ENCODE measurements at regions not wholly inside any gene's neighbourhood (a gene's known extent, or its start where the extent isn't known, plus 50 kb on each side); places are given as distances from the start of the nearest gene placed in this dataset.
"Not testable (repeated sequence)": the region's sequence is repeated elsewhere in the genome, so short reads cannot be mapped to it uniquely, and the experiment has no call there.

- DNase-seq, result no peak
Measured at GRCh38 chr10:29229258-29229705, 59.6 kb upstream of the LYZL1 start.

- DNase-seq, result not testable (repeated sequence)
Measured at GRCh38 chr10:29236910-29237309, 52.0 kb upstream of the LYZL1 start.

GRCh38 chr10:29237786-29238185, 51.1 kb upstream of the LYZL1 start:
- no peak for DNase-seq

GRCh38 chr10:29238523-29239135, 50.2 kb upstream of the LYZL1 start:
- no peak for DNase-seq

All from NCI-H1105 treated with DMSO at 0.1 percent for 48 hours (cell line).